GM18498 (cell line): ENCODE measurements at regions not wholly inside any gene's neighbourhood (a gene's known extent, or its start where the extent isn't known, plus 50 kb on each side); places are given as distances from the start of the nearest gene placed in this dataset.
"Not testable (repeated sequence)": the region's sequence is repeated elsewhere in the genome, so short reads cannot be mapped to it uniquely, and the experiment has no call there.

Source experiments
- ATAC-seq: cut with Tn5 transposase; IDR thresholded peaks from one replicate; pipeline ENCODE4 v1.9.1; 2021; ENCODE audit warnings: mild to moderate bottlenecking, moderate library complexity; ENCODE audit not compliant: unreplicated experiment

GRCh38 chr11:24108609-24109008 lies 388.2 kb upstream of the LUZP2 start:
- no peak for ATAC-seq

- no peak for ATAC-seq
Measured at GRCh38 chr11:24122291-24122690, 374.6 kb upstream of the LUZP2 start.

- no peak for ATAC-seq
Measured at GRCh38 chr11:24124876-24125275, 372.0 kb upstream of the LUZP2 start.

- no peak for ATAC-seq
Measured at GRCh38 chr11:24131698-24132097, 365.2 kb upstream of the LUZP2 start.

- ATAC-seq, result no peak
Measured at GRCh38 chr11:24132471-24132870, 364.4 kb upstream of the LUZP2 start.

GRCh38 chr11:24134879-24135589 lies 361.8 kb upstream of the LUZP2 start:
- ATAC-seq, result no peak

- ATAC-seq, result no peak
Measured at GRCh38 chr11:24142062-24142461, 354.8 kb upstream of the LUZP2 start.

GRCh38 chr11:24145411-24145810 lies 351.4 kb upstream of the LUZP2 start:
- ATAC-seq, result no peak

GRCh38 chr11:24153337-24153736 lies 343.5 kb upstream of the LUZP2 start:
- ATAC-seq, result no peak

GRCh38 chr11:24155792-24156191 lies 341.1 kb upstream of the LUZP2 start:
- no peak for ATAC-seq

- no peak for ATAC-seq
Measured at GRCh38 chr11:24157316-24157715, 339.5 kb upstream of the LUZP2 start.

- no peak for ATAC-seq
Measured at GRCh38 chr11:24161587-24161986, 335.3 kb upstream of the LUZP2 start.

- no peak for ATAC-seq
Measured at GRCh38 chr11:24163146-24163545, 333.7 kb upstream of the LUZP2 start.

GRCh38 chr11:24163841-24164240 lies 333.0 kb upstream of the LUZP2 start:
- no peak for ATAC-seq

- ATAC-seq, result no peak
Measured at GRCh38 chr11:24171869-24172268, 325.0 kb upstream of the LUZP2 start.

- ATAC-seq, result no peak
Measured at GRCh38 chr11:24181395-24182047, 315.3 kb upstream of the LUZP2 start.

- not testable (repeated sequence) for ATAC-seq
Measured at GRCh38 chr11:24185535-24185934, 311.3 kb upstream of the LUZP2 start.

GRCh38 chr11:24196733-24197132 lies 300.1 kb upstream of the LUZP2 start:
- no peak for ATAC-seq

GRCh38 chr11:24198481-24198880 lies 298.4 kb upstream of the LUZP2 start:
- no peak for ATAC-seq

GRCh38 chr11:24199461-24199860 lies 297.4 kb upstream of the LUZP2 start:
- no peak for ATAC-seq

GRCh38 chr11:24206030-24206429 lies 290.8 kb upstream of the LUZP2 start:
- ATAC-seq, result no peak

GRCh38 chr11:24206511-24206910 lies 290.3 kb upstream of the LUZP2 start:
- ATAC-seq, result no peak

GRCh38 chr11:24216488-24216887 lies 280.4 kb upstream of the LUZP2 start:
- no peak for ATAC-seq
